ENCODE measurements at regions not wholly inside any gene's neighbourhood (a gene's known extent, or its start where the extent isn't known, plus 50 kb on each side); places are given as distances from the start of the nearest gene placed in this dataset.

- Histone ChIP-seq H3K27me3 (ENCODE audit: control insufficient read depth in 3 of 3, insufficient read depth in 3 of 3, low read length in 2 of 3) (no peaks in the 10 kb centered on the region), H3K9me3 (ENCODE audit: control insufficient read depth in 4 of 4, insufficient read depth in 3 of 4, low read length in 3 of 4) (no peaks in the 10 kb centered on the region), H3K27ac (ENCODE audit: low read depth in 1 of 2, low read length in 1 of 2) (no peak overlapping the region), H3K4me1 (ENCODE audit: control insufficient read depth in 5 of 5, insufficient read depth in 5 of 5, low read length in 5 of 5) (no peaks in the 10 kb centered on the region), H3K36me3 (ENCODE audit: control insufficient read depth in 4 of 4, insufficient read depth in 4 of 4, low read length in 4 of 4) (no peaks in the 10 kb centered on the region), H3K4me3 (no peak overlapping the region), H3K9ac (ENCODE audit: insufficient read depth in 1 of 2, low read length in 2 of 2) (no peak overlapping the region)
- DNase-seq (no peak), ATAC-seq (ENCODE audit: insufficient read depth, low FRiP score) (no peak)
- TF ChIP-seq CTCF (IDR thresholded peaks at IDR 0.05; ENCODE audit: control extremely low read depth, extremely low read depth), result no peak
- WGBS, 2 donors, result 44 to 54% methylated on average over 8 of the region's 8 CpGs
Observed at GRCh38 chr14:86935241-86935885, 1057.6 kb downstream of the GALC start.

- no peak for ATAC-seq (ENCODE audit: insufficient read depth, low FRiP score)
- no peak overlapping the region for H3K4me3 ChIP-seq
- H3K9ac ChIP-seq (ENCODE audit: insufficient read depth in 1 of 2, low read length in 2 of 2), result no peak overlapping the region
- 84 to 90% methylated on average over 7 of the region's 7 CpGs for WGBS, 2 donors
- H3K4me1 ChIP-seq (ENCODE audit: control insufficient read depth in 5 of 5, insufficient read depth in 5 of 5, low read length in 5 of 5), result no peaks in the 10 kb centered on the region
- TF ChIP-seq CTCF (IDR thresholded peaks at IDR 0.05; ENCODE audit: control extremely low read depth, extremely low read depth), result no peak
- H3K9me3 ChIP-seq (ENCODE audit: control insufficient read depth in 4 of 4, insufficient read depth in 3 of 4, low read length in 3 of 4), result no peaks in the 10 kb centered on the region
- H3K27me3 ChIP-seq (ENCODE audit: control insufficient read depth in 3 of 3, insufficient read depth in 3 of 3, low read length in 2 of 3), result no peaks in the 10 kb centered on the region
- H3K27ac ChIP-seq (ENCODE audit: low read depth in 1 of 2, low read length in 1 of 2), result no peak overlapping the region
- DNase-seq, result no peak
- H3K36me3 ChIP-seq (ENCODE audit: control insufficient read depth in 4 of 4, insufficient read depth in 4 of 4, low read length in 4 of 4), result no peaks in the 10 kb centered on the region
Observed at GRCh38 chr14:86933958-86934595, 1058.9 kb downstream of the GALC start.

GRCh38 chr14:86933460-86933859 lies 1059.5 kb downstream of the GALC start:
- no peak for DNase-seq
- ATAC-seq (ENCODE audit: insufficient read depth, low FRiP score), result no peak
- Histone ChIP-seq H3K9me3 (ENCODE audit: control insufficient read depth in 4 of 4, insufficient read depth in 3 of 4, low read length in 3 of 4) (no peaks in the 10 kb centered on the region), H3K27me3 (ENCODE audit: control insufficient read depth in 3 of 3, insufficient read depth in 3 of 3, low read length in 2 of 3) (no peaks in the 10 kb centered on the region), H3K9ac (ENCODE audit: insufficient read depth in 1 of 2, low read length in 2 of 2) (no peak overlapping the region), H3K36me3 (ENCODE audit: control insufficient read depth in 4 of 4, insufficient read depth in 4 of 4, low read length in 4 of 4) (no peaks in the 10 kb centered on the region), H3K4me1 (ENCODE audit: control insufficient read depth in 5 of 5, insufficient read depth in 5 of 5, low read length in 5 of 5) (no peaks in the 10 kb centered on the region), H3K27ac (ENCODE audit: low read depth in 1 of 2, low read length in 1 of 2) (no peak overlapping the region), H3K4me3 (no peak overlapping the region)
- 80 to 88% methylated on average over 2 of the region's 2 CpGs for WGBS, 2 donors
- no peak for TF ChIP-seq CTCF (IDR thresholded peaks at IDR 0.05; ENCODE audit: control extremely low read depth, extremely low read depth)
